MM.1S (cell line): ENCODE measurements at regions not wholly inside any gene's neighbourhood (a gene's known extent, or its start where the extent isn't known, plus 50 kb on each side); places are given as distances from the start of the nearest gene placed in this dataset.

ENCODE experiments used
- DNase-seq: peaks from one replicate; pipeline ENCODE4 v3.0.0-alpha.2; 2015
- H2AFZ ChIP-seq: fragments of 300-600 bp; sonication (generic); 2 replicates; pipeline ENCODE4 v1.6.0; 2016; ENCODE audit warnings: antibody characterized with exemption, low read length
- H3F3A ChIP-seq: fragments of 300-600 bp; sonication (generic); 2 replicates; pipeline ENCODE4 v1.6.1; 2016; ENCODE audit warnings: mild to moderate bottlenecking, antibody characterized with exemption, low read length, moderate library complexity, mixed read lengths; ENCODE audit not compliant: insufficient read depth
- H3K27ac ChIP-seq: fragments of 300-600 bp; sonication (generic); 2 replicates; pipeline ENCODE4 v1.5.1; 2016; ENCODE audit warnings: mild to moderate bottlenecking, low read length
- H3K27me3 ChIP-seq: fragments of 300-600 bp; sonication (generic); replicated peaks from 2 replicates; pipeline ENCODE4 v1.6.0; 2016; ENCODE audit warnings: low read length; ENCODE audit not compliant: insufficient read depth
- H3K36me3 ChIP-seq: fragments of 300-600 bp; sonication (generic); replicated peaks from 2 replicates; pipeline ENCODE4 v1.6.1; 2016; ENCODE audit warnings: mild to moderate bottlenecking, low read length, mixed read lengths; ENCODE audit not compliant: insufficient read depth
- H3K4me1 ChIP-seq: fragments of 300-600 bp; sonication (generic); 2 replicates; pipeline ENCODE4 v1.6.1; 2016; ENCODE audit warnings: low read length, mixed read lengths
- H3K4me2 ChIP-seq: fragments of 300-600 bp; sonication (generic); 2 replicates; pipeline ENCODE4 v1.6.0; 2016; ENCODE audit warnings: low read depth, low read length
- H3K4me3 ChIP-seq: fragments of 300-600 bp; sonication (generic); 2 replicates; pipeline ENCODE4 v1.5.1; 2016; ENCODE audit warnings: low read length, mixed read lengths
- H3K79me2 ChIP-seq: fragments of 300-600 bp; sonication (generic); 2 replicates; pipeline ENCODE4 v1.6.1; 2016; ENCODE audit warnings: mixed run types, low read length, mixed read lengths
- H3K9ac ChIP-seq: fragments of 300-600 bp; sonication (generic); 2 replicates; pipeline ENCODE4 v1.6.1; 2016; ENCODE audit warnings: low read length, mixed read lengths
- H3K9me2 ChIP-seq: fragments of 300-600 bp; sonication (generic); replicated peaks from 2 replicates; pipeline ENCODE4 v1.6.1; 2016; ENCODE audit warnings: mild to moderate bottlenecking, low read length, mixed read lengths; ENCODE audit not compliant: insufficient read depth
- H3K9me3 ChIP-seq: fragments of 300-600 bp; sonication (generic); replicated peaks from 2 replicates; pipeline ENCODE4 v1.6.1; 2016; ENCODE audit warnings: mild to moderate bottlenecking, low read length, mixed read lengths; ENCODE audit not compliant: insufficient read depth
- H4K20me1 ChIP-seq: fragments of 300-600 bp; sonication (generic); 2 replicates; pipeline ENCODE4 v1.6.1; 2016; ENCODE audit warnings: mild to moderate bottlenecking, low read length, moderate library complexity, mixed read lengths; ENCODE audit not compliant: insufficient read depth
- CTCF ChIP-seq: fragments of 300-600 bp; sonication (generic); IDR thresholded peaks from 2 replicates; pipeline ENCODE4 v1.5.1; 2016; ENCODE audit warnings: antibody characterized with exemption, low read length, mixed read lengths
- EZH2 ChIP-seq: fragments of 300-600 bp; sonication (generic); optimal IDR thresholded peaks from 2 replicates; pipeline ENCODE3; 2017; ENCODE audit warnings: low read depth, mild to moderate bottlenecking, antibody characterized with exemption, low read length, mixed read lengths
- EZH2phosphoT487 ChIP-seq: fragments of 300-600 bp; sonication (generic); IDR thresholded peaks from 2 replicates; pipeline ENCODE4 v1.6.1; 2018; ENCODE audit warnings: antibody characterized with exemption, low read length

- Histone ChIP-seq H4K20me1 (no peaks in the 10 kb centered on the region), H3K27ac (no peak overlapping the region), H3F3A (no peaks in the 10 kb centered on the region), H3K4me1 (no peaks in the 10 kb centered on the region), H3K4me3 (no peak overlapping the region), H3K9me2 (no peaks in the 10 kb centered on the region), H3K4me2 (no peak overlapping the region), H3K9ac (no peak overlapping the region), H3K36me3 (no peaks in the 10 kb centered on the region), H2AFZ (no peak overlapping the region), H3K79me2 (no peaks in the 10 kb centered on the region), H3K27me3 (no peaks in the 10 kb centered on the region), H3K9me3 (no peaks in the 10 kb centered on the region)
- DNase-seq = no peak
- TF ChIP-seq CTCF (no peak), EZH2phosphoT487 (no peak), EZH2 (no peak)
These were observed 289.3 kb downstream of the TTLL7 start for GRCh38 chr1:83709662-83710061.

DNA sequence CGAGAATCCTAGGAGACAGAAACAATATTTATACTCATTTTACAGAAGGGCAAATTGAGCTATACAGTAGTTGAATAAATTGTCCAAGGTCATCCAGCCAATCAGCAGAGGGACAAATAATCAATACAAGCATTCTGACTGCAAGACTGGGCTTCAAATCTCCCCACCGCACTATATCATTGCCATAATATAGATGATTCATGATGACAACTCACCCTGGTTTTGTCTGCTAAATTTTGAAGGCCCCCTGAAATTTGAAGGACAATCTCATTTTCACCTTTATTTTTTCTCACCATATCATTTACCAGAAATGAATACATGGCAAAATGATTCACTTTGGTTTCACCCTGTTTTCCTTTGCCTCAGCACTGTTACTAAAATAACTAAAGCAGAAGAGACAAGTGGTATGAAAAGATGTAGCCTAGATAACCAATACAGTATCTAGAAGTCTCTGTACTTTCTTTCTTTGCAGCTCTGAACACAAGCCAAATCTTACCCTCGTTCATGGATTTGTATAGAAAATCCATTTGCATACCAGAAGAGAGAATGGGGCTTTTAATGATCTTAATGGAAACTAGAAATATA, 292.5 kb downstream of the TTLL7 start:
- Histone ChIP-seq H3K36me3 (no peaks in the 10 kb centered on the region), H3K4me3 (no peak overlapping the region), H3K79me2 (no peaks in the 10 kb centered on the region), H3K9ac (no peak overlapping the region), H3F3A (no peaks in the 10 kb centered on the region), H3K9me2 (no peaks in the 10 kb centered on the region), H4K20me1 (no peaks in the 10 kb centered on the region), H3K27me3 (no peaks in the 10 kb centered on the region), H3K9me3 (no peaks in the 10 kb centered on the region), H3K4me1 (no peaks in the 10 kb centered on the region), H3K4me2 (no peak overlapping the region), H3K27ac (no peak overlapping the region), H2AFZ (no peak overlapping the region)
- TF ChIP-seq EZH2phosphoT487 (no peak), CTCF (no peak), EZH2 (no peak)
- DNase-seq = no peak

DNA sequence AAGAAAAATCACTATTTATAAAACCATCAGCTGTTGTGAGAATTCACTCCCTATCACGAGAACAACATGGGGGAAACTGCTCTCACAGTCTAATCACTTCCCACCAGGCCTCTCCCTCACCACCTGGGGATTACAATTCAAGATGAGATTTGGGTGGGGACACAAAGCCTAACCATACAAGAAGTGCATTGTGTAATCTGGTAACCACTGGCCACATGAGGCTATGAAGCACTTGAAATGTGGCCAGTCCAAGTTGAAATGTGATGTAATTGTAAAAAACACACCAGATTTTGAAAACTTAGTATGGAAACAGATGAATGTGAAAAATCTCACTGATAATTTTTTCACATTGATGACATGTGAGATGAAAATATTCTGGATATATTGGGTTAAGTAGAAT, 293.8 kb downstream of the TTLL7 start:
- Histone ChIP-seq H3K9ac (no peak overlapping the region), H3K4me3 (no peak overlapping the region), H3K4me1 (no peaks in the 10 kb centered on the region), H3K27ac (no peak overlapping the region), H3F3A (no peaks in the 10 kb centered on the region), H4K20me1 (no peaks in the 10 kb centered on the region), H2AFZ (no peak overlapping the region), H3K27me3 (no peaks in the 10 kb centered on the region), H3K9me3 (no peaks in the 10 kb centered on the region), H3K79me2 (no peaks in the 10 kb centered on the region), H3K9me2 (no peaks in the 10 kb centered on the region), H3K36me3 (no peaks in the 10 kb centered on the region), H3K4me2 (no peak overlapping the region)
- no peak for TF ChIP-seq EZH2phosphoT487
- no peak for TF ChIP-seq EZH2
- TF ChIP-seq CTCF = no peak
- no peak for DNase-seq
